H1 (cell line): ENCODE measurements at regions not wholly inside any gene's neighbourhood (a gene's known extent, or its start where the extent isn't known, plus 50 kb on each side); places are given as distances from the start of the nearest gene placed in this dataset.
A peak's percentile ranks its signal among the peaks of the same experiment; 100 is the strongest.

Source experiments
- CTCF ChIA-PET: fragments of 300-600 bp; sonication (Branson Sonifier 250); formaldehyde crosslinking; loops from one replicate; lab custom pipeline; 2021; ENCODE audit not compliant: partially characterized antibody; lab: Charles Lee
- POLR2A ChIA-PET: fragments of 300-600 bp; sonication (Branson Sonifier 250); formaldehyde crosslinking; loops from one replicate; lab custom pipeline; 2021; ENCODE audit warnings: inconsistent platforms; ENCODE audit not compliant: partially characterized antibody; lab: Charles Lee
- DNase-seq, 2 experiments: peaks; one replicate each; pipeline versions ENCODE4 v3.0.0 to v3.0.0-alpha.2; 2010 to 2022; ENCODE audit warnings: low spot score in 2 of 2, low read depth in 1 of 2, mixed read lengths in 1 of 2
- FAIRE-seq: peaks from 2 replicates; lab custom pipeline; 2011; peaks lifted over from hg19 to GRCh38; lab: Jason Lieb, UNC
- H2AFZ ChIP-seq: 2 replicates; pipeline ENCODE4 v1.8.1; 2012; ENCODE audit warnings: low read length, inconsistent platforms
- H2AK5ac ChIP-seq: 2 replicates; pipeline ENCODE4 v1.6.1; 2013; ENCODE audit warnings: low read depth, low read length
- H2BK120ac ChIP-seq: replicated peaks from 2 replicates; pipeline ENCODE3; 2013; ENCODE audit warnings: low read depth, low read length, inconsistent platforms
- H2BK12ac ChIP-seq: 2 replicates; pipeline ENCODE4 v1.6.1; 2013; ENCODE audit warnings: low read depth, low read length
- H2BK15ac ChIP-seq: 2 replicates; pipeline ENCODE4 v1.6.1; 2013; ENCODE audit warnings: low read length
- H2BK20ac ChIP-seq: 2 replicates; pipeline ENCODE4 v1.6.1; 2013; ENCODE audit warnings: low read length
- H2BK5ac ChIP-seq: 2 replicates; pipeline ENCODE4 v1.6.1; 2013; ENCODE audit warnings: low read depth, low read length
- H3K14ac ChIP-seq: 2 replicates; pipeline ENCODE4 v1.6.1; 2013; ENCODE audit warnings: inconsistent platforms; ENCODE audit not compliant: insufficient read length
- H3K18ac ChIP-seq: 2 replicates; pipeline ENCODE4 v1.6.1; 2013; ENCODE audit warnings: low read length; ENCODE audit errors: extremely low read depth
- H3K23ac ChIP-seq: 2 replicates; pipeline ENCODE4 v1.6.1; 2013; ENCODE audit warnings: inconsistent platforms; ENCODE audit not compliant: insufficient read length
- H3K23me2 ChIP-seq: 2 replicates; pipeline ENCODE4 v1.6.1; 2013; ENCODE audit warnings: low read depth, low read length
- H3K27ac ChIP-seq: 2 replicates; pipeline ENCODE4 v1.6.1; 2011; ENCODE audit warnings: low read depth, low read length, inconsistent platforms
- H3K27me3 ChIP-seq, 4 experiments: replicated peaks in 1 of 4; 1 replicate in 1 of 4; 2 replicates in 3 of 4; pipeline versions ENCODE4 v1.6.1 to v1.8.1; 2011 to 2013; ENCODE audit warnings: low read length in 3 of 4, mild to moderate bottlenecking in 3 of 4, inconsistent platforms in 2 of 4, mixed read lengths in 2 of 4, moderate library complexity in 1 of 4; ENCODE audit not compliant: control insufficient read depth in 3 of 4, insufficient read depth in 3 of 4; ENCODE audit errors: extremely low read depth in 1 of 4
- H3K36me3 ChIP-seq, 4 experiments: 2 replicates each; pipeline versions ENCODE4 v1.6.1 to v1.8.1; 2011 to 2013; ENCODE audit warnings: mild to moderate bottlenecking in 4 of 4, low read length in 3 of 4, moderate library complexity in 2 of 4, control low read depth in 1 of 4, inconsistent platforms in 1 of 4; ENCODE audit not compliant: insufficient read depth in 4 of 4, control insufficient read depth in 2 of 4
- H3K4ac ChIP-seq: replicated peaks from 2 replicates; pipeline ENCODE3; 2013; ENCODE audit warnings: low read length, low read depth, mixed read lengths, inconsistent platforms; ENCODE audit not compliant: insufficient read length
- H3K4me1 ChIP-seq, 4 experiments: replicated peaks in 1 of 4; 1 replicate in 1 of 4; 2 replicates in 3 of 4; pipeline versions ENCODE4 v1.6.1 to v1.8.1; 2011 to 2013; ENCODE audit warnings: low read length in 3 of 4, inconsistent platforms in 2 of 4, mixed read lengths in 1 of 4; ENCODE audit not compliant: insufficient read depth in 4 of 4, control insufficient read depth in 3 of 4
- H3K4me2 ChIP-seq, 2 experiments: 2 replicates each; pipeline versions ENCODE4 v1.6.1 to v1.8.1; 2011 to 2013; ENCODE audit warnings: low read depth in 2 of 2, low read length in 2 of 2, control low read depth in 1 of 2, inconsistent platforms in 1 of 2, mild to moderate bottlenecking in 1 of 2; ENCODE audit not compliant: insufficient read depth in 1 of 2
- H3K4me3 ChIP-seq, 4 experiments: fragments of 200-600, 300-600 bp in 1 of 4; sonication (generic), shearing (Covaris generic), sonication (Bioruptor Twin) in 1 of 4; 2 replicates each; pipeline versions ENCODE4 v1.5.1 to v1.8.1; 2011 to 2016; ENCODE audit warnings: low read length in 4 of 4, low read depth in 3 of 4, control low read depth in 2 of 4, inconsistent platforms in 2 of 4, mild to moderate bottlenecking in 2 of 4, mixed read lengths in 1 of 4, moderate library complexity in 1 of 4; ENCODE audit not compliant: insufficient read depth in 2 of 4; ENCODE audit errors: extremely low read depth in 1 of 4
- H3K56ac ChIP-seq: replicated peaks from 2 replicates; pipeline ENCODE3; 2013; ENCODE audit warnings: low read depth, mild to moderate bottlenecking, mixed read lengths, low read length, inconsistent platforms; ENCODE audit not compliant: insufficient read length
- H3K79me1 ChIP-seq: 2 replicates; pipeline ENCODE4 v1.6.1; 2013; ENCODE audit warnings: low read depth, low read length, control low read depth
- H3K79me2 ChIP-seq, 2 experiments: 2 replicates each; pipeline versions ENCODE4 v1.6.1 to v1.8.1; 2012 to 2013; ENCODE audit warnings: low read length in 2 of 2, mild to moderate bottlenecking in 2 of 2, inconsistent platforms in 1 of 2; ENCODE audit not compliant: insufficient read depth in 2 of 2, control insufficient read depth in 1 of 2
- H3K9ac ChIP-seq, 4 experiments: replicated peaks in 1 of 4; 1 replicate in 1 of 4; 2 replicates in 3 of 4; pipeline versions ENCODE4 v1.6.1 to v1.8.1; 2011 to 2013; ENCODE audit warnings: low read depth in 3 of 4, low read length in 3 of 4, control low read depth in 2 of 4, mild to moderate bottlenecking in 2 of 4, moderate library complexity in 2 of 4, inconsistent platforms in 1 of 4; ENCODE audit errors: extremely low read depth in 1 of 4
- H3K9me3 ChIP-seq, 2 experiments: 2 replicates each; pipeline versions ENCODE4 v1.6.1 to v1.8.1; 2012 to 2013; ENCODE audit warnings: mild to moderate bottlenecking in 2 of 2, moderate library complexity in 2 of 2, control low read depth in 1 of 2, inconsistent platforms in 1 of 2, low read depth in 1 of 2, low read length in 1 of 2, mixed read lengths in 1 of 2; ENCODE audit not compliant: insufficient read depth in 2 of 2
- H4K20me1 ChIP-seq, 2 experiments: replicated peaks in 1 of 2; 2 replicates each; pipeline versions ENCODE3 to v1.8.1; 2011 to 2013; ENCODE audit warnings: inconsistent platforms in 2 of 2, low read length in 2 of 2, mild to moderate bottlenecking in 1 of 2; ENCODE audit not compliant: insufficient read depth in 2 of 2, control insufficient read depth in 1 of 2
- H4K5ac ChIP-seq: 2 replicates; pipeline ENCODE4 v1.6.1; 2013; ENCODE audit warnings: low read length, low read depth, mixed read lengths, inconsistent platforms; ENCODE audit not compliant: insufficient read length
- H4K8ac ChIP-seq: 2 replicates; pipeline ENCODE4 v1.8.0; 2013; ENCODE audit warnings: mild to moderate bottlenecking, moderate library complexity, low read length, inconsistent platforms; ENCODE audit not compliant: insufficient read depth; ENCODE audit errors: extremely low read depth
- H4K91ac ChIP-seq: replicated peaks from 2 replicates; pipeline ENCODE3; 2013; ENCODE audit warnings: low read length, mixed read lengths, inconsistent platforms; ENCODE audit not compliant: insufficient read length
- WGBS, 2 experiments: shearing (Covaris generic) in 1 of 2; methylation state at CpG; one replicate each; pipeline versions ENCODE4 v1.1.6 to v1.1.7; 2013 to 2015; ENCODE audit warnings: low lambda C conversion rate in 2 of 2, mixed read lengths in 2 of 2, inconsistent platforms in 1 of 2, low coverage in 1 of 2, missing lambda C conversion rate in 1 of 2; ENCODE audit not compliant: insufficient replicate concordance in 2 of 2, insufficient coverage in 1 of 2, insufficient read length in 1 of 2; ENCODE audit errors: extremely low coverage in 1 of 2, missing lambda C conversion rate in 1 of 2; 5-methylcytosine and 5-hydroxymethylcytosine counted together

GRCh38 chr12:91422127-91422526 is 239.5 kb upstream of the DCN start:
- H3K9ac ChIP-seq: no peak overlapping the region
- POLR2A ChIA-PET: no interaction called here
- H2BK5ac ChIP-seq: no peak overlapping the region
- H3K27ac ChIP-seq: no peak overlapping the region
- H4K91ac ChIP-seq: no peak overlapping the region
- no peaks in the 10 kb centered on the region for H3K23me2 ChIP-seq
- no peaks in the 10 kb centered on the region for H3K27me3 ChIP-seq
- H4K20me1 ChIP-seq: no peaks in the 10 kb centered on the region
- H3K4me3 ChIP-seq: no peak overlapping the region
- FAIRE-seq (no peak), DNase-seq (no peak)
- H2BK20ac ChIP-seq: peak overlapping the region; percentile 19; the same call in 1 of the 2 replicates
- no peaks in the 10 kb centered on the region for H3K79me2 ChIP-seq
- CTCF ChIA-PET: interaction anchor here (1.1 kb wide), 1 partner anchor 158 kb away, joined by 3 read pairs; no protein-coding TSS in a partner anchor
- no peak overlapping the region for H3K23ac ChIP-seq
- H4K5ac ChIP-seq: no peak overlapping the region
- no peak overlapping the region for H2AK5ac ChIP-seq
- H3K56ac ChIP-seq: no peak overlapping the region
- H3K14ac ChIP-seq: no peak overlapping the region
- H3K9me3 ChIP-seq: no peaks in the 10 kb centered on the region
- no peak overlapping the region for H3K4me2 ChIP-seq
- WGBS, 2 experiments: 84% methylated on average over 1 of the region's 1 CpG; no CpG with 5 or more reads in 1 of the 2 experiments
- H2BK120ac ChIP-seq: no peak overlapping the region
- H3K79me1 ChIP-seq: no peaks in the 10 kb centered on the region
- no peak overlapping the region for H2BK12ac ChIP-seq
- H2BK15ac ChIP-seq: no peak overlapping the region
- no peaks in the 10 kb centered on the region for H3K36me3 ChIP-seq
- no peak overlapping the region for H4K8ac ChIP-seq
- H3K18ac ChIP-seq: no peak overlapping the region
- H2AFZ ChIP-seq: peak overlapping the region; percentile 34
- H3K4me1 ChIP-seq: peaks cover 0 to 7% (median 0%) of the 10 kb centered on the region in 4 experiments; a peak in 2 of 7 replicates
- no peak overlapping the region for H3K4ac ChIP-seq
